HepG2 (cell line): ENCODE measurements at regions not wholly inside any gene's neighbourhood (a gene's known extent, or its start where the extent isn't known, plus 50 kb on each side); places are given as distances from the start of the nearest gene placed in this dataset.

Experiments
- DRAP1 ChIP-seq: IDR thresholded peaks from 2 replicates; pipeline ENCODE4 v1.6.1; 2016; ENCODE audit warnings: missing genetic modification reagents, missing compliant biosample characterization
- HMG20A ChIP-seq: IDR thresholded peaks from 2 replicates; pipeline ENCODE4 v1.6.1; 2016; ENCODE audit warnings: borderline replicate concordance
- IKZF4 ChIP-seq: sonication (generic); formaldehyde crosslinking; IDR thresholded peaks from 2 replicates; pipeline ENCODE4 v1.5.1; 2020; ENCODE audit warnings: borderline replicate concordance, mild to moderate bottlenecking, low read depth, missing genetic modification reagents; ENCODE audit errors: not compliant biosample characterization
- JUND ChIP-seq: sonication (generic); formaldehyde crosslinking; IDR thresholded peaks from 2 replicates; pipeline ENCODE4 v1.8.0; 2022; ENCODE audit warnings: mild to moderate bottlenecking, missing genetic modification reagents
- KMT2B ChIP-seq: IDR thresholded peaks from 2 replicates; pipeline ENCODE4 v1.6.1; 2016; ENCODE audit warnings: missing genetic modification reagents, missing compliant biosample characterization
- MED13 ChIP-seq: sonication (generic); formaldehyde crosslinking; IDR thresholded peaks from 2 replicates; pipeline ENCODE4 v1.5.0; 2020; ENCODE audit warnings: missing genetic modification reagents
- MEIS1 ChIP-seq: sonication (generic); formaldehyde crosslinking; IDR thresholded peaks from 2 replicates; pipeline ENCODE4 v1.9.0; 2021; ENCODE audit warnings: mild to moderate bottlenecking, missing genetic modification reagents, moderate library complexity, borderline replicate concordance
- RFX3 ChIP-seq: IDR thresholded peaks from 2 replicates; pipeline ENCODE4 v1.6.1; 2016; ENCODE audit warnings: missing biosample characterization, missing genetic modification reagents
- TBL1XR1 ChIP-seq: fragments of 150-350 bp; IDR thresholded peaks from 2 replicates; pipeline ENCODE4 v1.6.1; 2014; ENCODE audit warnings: borderline replicate concordance, low read length; ENCODE audit not compliant: partially characterized antibody
- TEAD3 ChIP-seq: optimal IDR thresholded peaks from 2 replicates; pipeline ENCODE3; 2016; ENCODE audit warnings: borderline replicate concordance
- ZBTB8A ChIP-seq: sonication (generic); formaldehyde crosslinking; IDR thresholded peaks from 2 replicates; pipeline ENCODE4 v1.4.0; 2020; ENCODE audit warnings: mild to moderate bottlenecking, low read depth, missing genetic modification reagents, borderline replicate concordance
- ZNF101 ChIP-seq: sonication (generic); formaldehyde crosslinking; IDR thresholded peaks from 2 replicates; pipeline ENCODE4 v1.4.0; 2020; ENCODE audit warnings: mild to moderate bottlenecking, low read depth, missing genetic modification reagents, borderline replicate concordance
- ZNF280D ChIP-seq: sonication (generic); formaldehyde crosslinking; IDR thresholded peaks from 2 replicates; pipeline ENCODE4 v1.5.1; 2020; ENCODE audit warnings: mild to moderate bottlenecking, missing genetic modification reagents
- ZNF556 ChIP-seq: sonication (generic); formaldehyde crosslinking; IDR thresholded peaks from 2 replicates; pipeline ENCODE4 v1.4.0; 2020; ENCODE audit warnings: mild to moderate bottlenecking, missing genetic modification reagents, borderline replicate concordance
- TF ChIP-seq, protein P1 (sequence below), 2 experiments: sonication (generic) in 1 of 2; formaldehyde crosslinking in 1 of 2; IDR thresholded peaks; 2 replicates each; pipeline versions ENCODE4 v1.4.0 to v1.6.1; 2016 to 2020; ENCODE audit warnings: borderline replicate concordance in 1 of 2, low read depth in 1 of 2, mild to moderate bottlenecking in 1 of 2, missing genetic modification reagents in 1 of 2
- TF ChIP-seq, protein P2 (sequence below): sonication (generic); formaldehyde crosslinking; conservative IDR thresholded peaks from 2 replicates; pipeline ENCODE4 v1.8.0; 2022; ENCODE audit warnings: mild to moderate bottlenecking, moderate library complexity, missing genetic modification reagents
- TF ChIP-seq, protein P3 (sequence below), 2 experiments: fragments of 450-650 bp in 1 of 2; sonication (generic) in 1 of 2; formaldehyde crosslinking; IDR thresholded peaks; 2 replicates each; pipeline versions ENCODE4 v1.5.0 to v1.8.0; 2020 to 2022; ENCODE audit warnings: mild to moderate bottlenecking in 1 of 2, missing genetic modification reagents in 1 of 2

DNA sequence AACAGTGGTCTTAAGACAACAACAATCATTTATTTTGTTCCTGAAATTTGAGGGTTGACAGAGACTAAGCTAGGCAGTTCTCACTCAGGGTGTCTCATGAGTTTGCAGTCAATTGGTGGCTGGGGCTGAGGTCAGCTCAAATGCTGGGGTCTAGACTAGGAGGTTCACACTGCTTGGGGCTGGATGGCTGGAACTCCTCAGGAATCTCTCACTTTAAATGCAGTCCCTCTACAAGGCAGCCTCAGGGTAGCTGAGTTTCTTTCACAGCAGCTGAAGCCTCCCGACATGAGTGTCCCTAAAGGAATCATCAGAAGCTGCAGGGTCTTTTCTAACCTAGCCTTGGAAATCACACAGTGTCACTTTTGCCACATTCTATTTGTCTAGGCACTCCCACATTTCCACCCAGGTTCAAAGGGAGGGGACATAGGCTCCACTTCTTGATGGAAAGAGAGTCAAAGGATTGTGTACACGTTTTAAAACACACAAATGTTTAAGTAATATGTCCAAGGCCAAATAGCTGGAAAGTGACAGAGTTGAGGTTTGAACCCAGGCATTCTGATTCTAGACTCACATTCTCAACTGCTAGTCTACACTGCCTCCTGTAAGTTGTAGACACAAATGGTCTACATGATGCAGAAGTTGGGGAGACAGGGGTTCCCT, 133.8 kb downstream of the ZFP36L2 start (continued):
- TF ChIP-seq, protein P1, sequence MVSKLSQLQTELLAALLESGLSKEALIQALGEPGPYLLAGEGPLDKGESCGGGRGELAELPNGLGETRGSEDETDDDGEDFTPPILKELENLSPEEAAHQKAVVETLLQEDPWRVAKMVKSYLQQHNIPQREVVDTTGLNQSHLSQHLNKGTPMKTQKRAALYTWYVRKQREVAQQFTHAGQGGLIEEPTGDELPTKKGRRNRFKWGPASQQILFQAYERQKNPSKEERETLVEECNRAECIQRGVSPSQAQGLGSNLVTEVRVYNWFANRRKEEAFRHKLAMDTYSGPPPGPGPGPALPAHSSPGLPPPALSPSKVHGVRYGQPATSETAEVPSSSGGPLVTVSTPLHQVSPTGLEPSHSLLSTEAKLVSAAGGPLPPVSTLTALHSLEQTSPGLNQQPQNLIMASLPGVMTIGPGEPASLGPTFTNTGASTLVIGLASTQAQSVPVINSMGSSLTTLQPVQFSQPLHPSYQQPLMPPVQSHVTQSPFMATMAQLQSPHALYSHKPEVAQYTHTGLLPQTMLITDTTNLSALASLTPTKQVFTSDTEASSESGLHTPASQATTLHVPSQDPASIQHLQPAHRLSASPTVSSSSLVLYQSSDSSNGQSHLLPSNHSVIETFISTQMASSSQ (IDR thresholded peaks at IDR 0.05; ENCODE audit: low read depth) = no peak
- TF ChIP-seq, protein P1 (CRISPR knock-in tag; IDR thresholded peaks at IDR 0.05; ENCODE audit: borderline replicate concordance) = peak; percentile 72; the same call in 1 of the 2 replicates
- TF ChIP-seq ZNF556 (CRISPR knock-in tag) (peak; percentile 57; the same call in 1 of the 2 replicates), JUND (CRISPR knock-in tag) (0 out of 2 replicates have a peak, but pooled peaks have one; percentile 45), ZNF101 (CRISPR knock-in tag) (0 out of 2 replicates have a peak, but pooled peaks have one; percentile 38), KMT2B (no peak), ZNF280D (no peak), MED13 (CRISPR knock-in tag) (no peak), MEIS1 (CRISPR knock-in tag) (peak; percentile 68; the same call in 1 of the 2 replicates), ZBTB8A (0 out of 2 replicates have a peak, but pooled peaks have one; percentile 44), TEAD3 (CRISPR knock-in tag) (peak; percentile 66), HMG20A (CRISPR knock-in tag) (peak; percentile 66; the same call in 1 of the 2 replicates), IKZF4 (CRISPR knock-in tag) (no peak), DRAP1 (CRISPR knock-in tag) (peak; percentile 23; the same call in 1 of the 2 replicates), RFX3 (CRISPR knock-in tag) (peak; percentile 6; the same call in 1 of the 2 replicates), TBL1XR1 (no peak)
- TF ChIP-seq, protein P2, sequence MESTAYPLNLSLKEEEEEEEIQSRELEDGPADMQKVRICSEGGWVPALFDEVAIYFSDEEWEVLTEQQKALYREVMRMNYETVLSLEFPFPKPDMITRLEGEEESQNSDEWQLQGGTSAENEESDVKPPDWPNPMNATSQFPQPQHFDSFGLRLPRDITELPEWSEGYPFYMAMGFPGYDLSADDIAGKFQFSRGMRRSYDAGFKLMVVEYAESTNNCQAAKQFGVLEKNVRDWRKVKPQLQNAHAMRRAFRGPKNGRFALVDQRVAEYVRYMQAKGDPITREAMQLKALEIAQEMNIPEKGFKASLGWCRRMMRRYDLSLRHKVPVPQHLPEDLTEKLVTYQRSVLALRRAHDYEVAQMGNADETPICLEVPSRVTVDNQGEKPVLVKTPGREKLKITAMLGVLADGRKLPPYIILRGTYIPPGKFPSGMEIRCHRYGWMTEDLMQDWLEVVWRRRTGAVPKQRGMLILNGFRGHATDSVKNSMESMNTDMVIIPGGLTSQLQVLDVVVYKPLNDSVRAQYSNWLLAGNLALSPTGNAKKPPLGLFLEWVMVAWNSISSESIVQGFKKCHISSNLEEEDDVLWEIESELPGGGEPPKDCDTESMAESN (CRISPR knock-in tag) = 0 out of 2 replicates have a peak, but pooled peaks have one; percentile 50
- TF ChIP-seq, protein P3, sequence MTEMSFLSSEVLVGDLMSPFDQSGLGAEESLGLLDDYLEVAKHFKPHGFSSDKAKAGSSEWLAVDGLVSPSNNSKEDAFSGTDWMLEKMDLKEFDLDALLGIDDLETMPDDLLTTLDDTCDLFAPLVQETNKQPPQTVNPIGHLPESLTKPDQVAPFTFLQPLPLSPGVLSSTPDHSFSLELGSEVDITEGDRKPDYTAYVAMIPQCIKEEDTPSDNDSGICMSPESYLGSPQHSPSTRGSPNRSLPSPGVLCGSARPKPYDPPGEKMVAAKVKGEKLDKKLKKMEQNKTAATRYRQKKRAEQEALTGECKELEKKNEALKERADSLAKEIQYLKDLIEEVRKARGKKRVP (CRISPR knock-in tag; IDR thresholded peaks at IDR 0.05) = no peak
